GM23248 (cell line): ENCODE measurements at regions not wholly inside any gene's neighbourhood (a gene's known extent, or its start where the extent isn't known, plus 50 kb on each side); places are given as distances from the start of the nearest gene placed in this dataset.

Experiments
- DNase-seq: peaks from one replicate; pipeline ENCODE4 v3.0.0-alpha.2; 2015
- H2AFZ ChIP-seq: fragments of 200-600 bp; sonication (generic); 2 replicates; pipeline ENCODE4 v1.6.1; 2016; ENCODE audit warnings: antibody characterized with exemption
- H3F3A ChIP-seq: fragments of 200-600 bp; sonication (generic); 2 replicates; pipeline ENCODE4 v1.6.1; 2016; ENCODE audit warnings: mild to moderate bottlenecking, antibody characterized with exemption, mixed run types; ENCODE audit not compliant: insufficient read depth
- H3K27ac ChIP-seq: fragments of 200-600 bp; sonication (generic); 2 replicates; pipeline ENCODE4 v1.5.1; 2016; ENCODE audit warnings: mild to moderate bottlenecking
- H3K27me3 ChIP-seq: fragments of 200-600 bp; sonication (generic); replicated peaks from 2 replicates; pipeline ENCODE4 v1.6.1; 2016; ENCODE audit warnings: mild to moderate bottlenecking; ENCODE audit not compliant: insufficient read depth
- H3K36me3 ChIP-seq: fragments of 200-600 bp; sonication (generic); 2 replicates; pipeline ENCODE4 v1.6.1; 2016; ENCODE audit warnings: low read depth, mild to moderate bottlenecking
- H3K4me1 ChIP-seq: fragments of 200-600 bp; sonication (generic); 2 replicates; pipeline ENCODE4 v1.6.1; 2016; ENCODE audit warnings: mild to moderate bottlenecking; ENCODE audit not compliant: insufficient read depth
- H3K4me2 ChIP-seq: fragments of 200-600 bp; sonication (generic); one replicate; pipeline ENCODE4 v1.6.1; 2016; ENCODE audit warnings: mild to moderate bottlenecking; ENCODE audit not compliant: unreplicated experiment
- H3K4me3 ChIP-seq: fragments of 200-600 bp; sonication (generic); 2 replicates; pipeline ENCODE4 v1.5.1; 2016; ENCODE audit warnings: mild to moderate bottlenecking
- H3K79me2 ChIP-seq: fragments of 200-600 bp; sonication (generic); 2 replicates; pipeline ENCODE4 v1.6.1; 2016; ENCODE audit warnings: mild to moderate bottlenecking; ENCODE audit not compliant: insufficient read depth
- H3K9ac ChIP-seq: fragments of 200-600 bp; sonication (generic); 2 replicates; pipeline ENCODE4 v1.6.1; 2016; ENCODE audit warnings: mild to moderate bottlenecking
- H3K9me2 ChIP-seq: fragments of 200-600 bp; sonication (generic); 2 replicates; pipeline ENCODE4 v1.6.1; 2016; ENCODE audit warnings: mixed run types, mild to moderate bottlenecking, moderate library complexity; ENCODE audit not compliant: insufficient read depth
- H3K9me3 ChIP-seq: fragments of 200-600 bp; sonication (generic); one replicate; pipeline ENCODE4 v1.6.1; 2017; ENCODE audit warnings: low read depth
- H4K20me1 ChIP-seq: fragments of 200-600 bp; sonication (generic); 2 replicates; pipeline ENCODE4 v1.6.0; 2016; ENCODE audit not compliant: insufficient read depth
- EZH2 ChIP-seq: fragments of 200-600 bp; sonication (generic); IDR thresholded peaks from 2 replicates; pipeline ENCODE4 v1.6.1; 2018; ENCODE audit warnings: antibody characterized with exemption, mild to moderate bottlenecking; ENCODE audit not compliant: insufficient read depth, poor library complexity, severe bottlenecking
- EZH2phosphoT487 ChIP-seq: fragments of 200-600 bp; sonication (generic); IDR thresholded peaks from 2 replicates; pipeline ENCODE4 v1.6.1; 2018; ENCODE audit warnings: antibody characterized with exemption, moderate library complexity, mild to moderate bottlenecking, low read depth; ENCODE audit not compliant: insufficient read depth
- WGBS, 2 experiments: methylation state at CpG; one replicate each; pipeline ENCODE4 v1.1.6; 2015 to 2017; ENCODE audit warnings: low lambda C conversion rate in 2 of 2, low coverage in 1 of 2; ENCODE audit errors: missing lambda C conversion rate in 2 of 2; 5-methylcytosine and 5-hydroxymethylcytosine counted together
- in situ Hi-C: fragments of 300-500 bp; cut with MboI; formaldehyde crosslinking; loops from 2 replicates; pipeline ENCODE4 v1.15.0; 2020

- Histone ChIP-seq H3K79me2 (no peaks in the 10 kb centered on the region), H3K27me3 (no peaks in the 10 kb centered on the region; the same call in none of the 2 replicates), H3F3A (no peaks in the 10 kb centered on the region), H3K4me1 (no peaks in the 10 kb centered on the region), H3K27ac (no peak overlapping the region), H3K4me2 (no peak overlapping the region), H3K9ac (no peak overlapping the region), H3K9me2 (no peaks in the 10 kb centered on the region), H3K9me3 (no peaks in the 10 kb centered on the region), H2AFZ (no peak overlapping the region), H4K20me1 (no peaks in the 10 kb centered on the region), H3K36me3 (no peaks in the 10 kb centered on the region), H3K4me3 (no peak overlapping the region)
- TF ChIP-seq EZH2phosphoT487 (no peak), EZH2 (no peak)
- no peak for DNase-seq
- in situ Hi-C loops = no loop called here
- 58 to 61% methylated on average over 7 of the region's 7 CpGs for WGBS, 2 experiments
Observed at GRCh38 chr2:136223274-136223673, 105.3 kb upstream of the CXCR4 start.

GRCh38 chr2:136222862-136223261 is 104.9 kb upstream of the CXCR4 start:
- H3F3A ChIP-seq = no peaks in the 10 kb centered on the region
- H3K27ac ChIP-seq = no peak overlapping the region
- H3K36me3 ChIP-seq = no peaks in the 10 kb centered on the region
- no peaks in the 10 kb centered on the region for H3K9me3 ChIP-seq
- DNase-seq = no peak
- 45 to 47% methylated on average over 5 of the region's 5 CpGs for WGBS, 2 experiments
- H3K4me2 ChIP-seq = no peak overlapping the region
- H3K79me2 ChIP-seq = no peaks in the 10 kb centered on the region
- H2AFZ ChIP-seq = no peak overlapping the region
- H3K4me3 ChIP-seq = no peak overlapping the region
- no peak overlapping the region for H3K9ac ChIP-seq
- no peaks in the 10 kb centered on the region for H3K4me1 ChIP-seq
- no peaks in the 10 kb centered on the region; the same call in none of the 2 replicates for H3K27me3 ChIP-seq
- no peaks in the 10 kb centered on the region for H3K9me2 ChIP-seq
- in situ Hi-C loops = no loop called here
- H4K20me1 ChIP-seq = no peaks in the 10 kb centered on the region
- no peak for TF ChIP-seq EZH2phosphoT487
- no peak for TF ChIP-seq EZH2

GRCh38 chr2:136221026-136221425 is 103.1 kb upstream of the CXCR4 start:
- H3K9me3 ChIP-seq = no peaks in the 10 kb centered on the region
- no peaks in the 10 kb centered on the region for H3K36me3 ChIP-seq
- H2AFZ ChIP-seq = no peak overlapping the region
- H3F3A ChIP-seq = no peaks in the 10 kb centered on the region
- H4K20me1 ChIP-seq = no peaks in the 10 kb centered on the region
- H3K27ac ChIP-seq = no peak overlapping the region
- TF ChIP-seq EZH2phosphoT487 = no peak
- TF ChIP-seq EZH2 = no peak
- H3K4me2 ChIP-seq = no peak overlapping the region
- H3K4me3 ChIP-seq = no peak overlapping the region
- H3K27me3 ChIP-seq = no peaks in the 10 kb centered on the region; the same call in none of the 2 replicates
- H3K4me1 ChIP-seq = no peaks in the 10 kb centered on the region
- 26 to 44% methylated on average over 3 of the region's 3 CpGs for WGBS, 2 experiments
- H3K9me2 ChIP-seq = no peaks in the 10 kb centered on the region
- DNase-seq = no peak
- no peak overlapping the region for H3K9ac ChIP-seq
- H3K79me2 ChIP-seq = no peaks in the 10 kb centered on the region
- in situ Hi-C loops = no loop called here

- no peak overlapping the region for H3K27ac ChIP-seq
- H3K4me2 ChIP-seq = no peak overlapping the region
- no peaks in the 10 kb centered on the region for H4K20me1 ChIP-seq
- H3K79me2 ChIP-seq = no peaks in the 10 kb centered on the region
- no peak overlapping the region for H2AFZ ChIP-seq
- no peak overlapping the region for H3K9ac ChIP-seq
- no peak overlapping the region for H3K4me3 ChIP-seq
- H3K4me1 ChIP-seq = no peaks in the 10 kb centered on the region
- no peaks in the 10 kb centered on the region for H3F3A ChIP-seq
- no peaks in the 10 kb centered on the region; the same call in 1 of the 2 replicates for H3K27me3 ChIP-seq
- no peak for TF ChIP-seq EZH2phosphoT487
- TF ChIP-seq EZH2 = no peak
- WGBS, 2 experiments = 0 to 6% methylated on average over 4 of the region's 4 CpGs
- H3K9me2 ChIP-seq = no peaks in the 10 kb centered on the region
- no peaks in the 10 kb centered on the region for H3K9me3 ChIP-seq
- no peaks in the 10 kb centered on the region for H3K36me3 ChIP-seq
- in situ Hi-C loops = no loop called here
- no peak for DNase-seq
Observed at GRCh38 chr2:136219963-136220362, 102.0 kb upstream of the CXCR4 start.

GRCh38 chr2:136219341-136219740 is 101.4 kb upstream of the CXCR4 start:
- Histone ChIP-seq H3F3A (no peaks in the 10 kb centered on the region), H3K9ac (no peak overlapping the region), H3K27ac (no peak overlapping the region), H3K9me3 (no peaks in the 10 kb centered on the region), H3K9me2 (no peaks in the 10 kb centered on the region), H3K4me1 (no peaks in the 10 kb centered on the region), H3K27me3 (no peaks in the 10 kb centered on the region; the same call in 1 of the 2 replicates), H2AFZ (no peak overlapping the region), H3K4me2 (no peak overlapping the region), H3K36me3 (no peaks in the 10 kb centered on the region), H3K4me3 (no peak overlapping the region), H4K20me1 (no peaks in the 10 kb centered on the region), H3K79me2 (no peaks in the 10 kb centered on the region)
- in situ Hi-C loops = no loop called here
- WGBS, 2 experiments = 48 to 53% methylated on average over 6 of the region's 6 CpGs
- TF ChIP-seq EZH2phosphoT487 (no peak), EZH2 (no peak)
- no peak for DNase-seq
